H1 (cell line): ENCODE measurements at regions not wholly inside any gene's neighbourhood (a gene's known extent, or its start where the extent isn't known, plus 50 kb on each side); places are given as distances from the start of the nearest gene placed in this dataset.

ENCODE experiments used
- CTCF ChIA-PET: fragments of 300-600 bp; sonication (Branson Sonifier 250); formaldehyde crosslinking; loops from one replicate; lab custom pipeline; 2021; ENCODE audit not compliant: partially characterized antibody; lab: Charles Lee
- POLR2A ChIA-PET: fragments of 300-600 bp; sonication (Branson Sonifier 250); formaldehyde crosslinking; loops from one replicate; lab custom pipeline; 2021; ENCODE audit warnings: inconsistent platforms; ENCODE audit not compliant: partially characterized antibody; lab: Charles Lee
- DNase-seq, 2 experiments: peaks; one replicate each; pipeline versions ENCODE4 v3.0.0 to v3.0.0-alpha.2; 2010 to 2022; ENCODE audit warnings: low spot score in 2 of 2, low read depth in 1 of 2, mixed read lengths in 1 of 2
- FAIRE-seq: peaks from 2 replicates; lab custom pipeline; 2011; peaks lifted over from hg19 to GRCh38; lab: Jason Lieb, UNC
- H2AFZ ChIP-seq: 2 replicates; pipeline ENCODE4 v1.8.1; 2012; ENCODE audit warnings: low read length, inconsistent platforms
- H2AK5ac ChIP-seq: 2 replicates; pipeline ENCODE4 v1.6.1; 2013; ENCODE audit warnings: low read depth, low read length
- H2BK120ac ChIP-seq: replicated peaks from 2 replicates; pipeline ENCODE3; 2013; ENCODE audit warnings: low read depth, low read length, inconsistent platforms
- H2BK12ac ChIP-seq: 2 replicates; pipeline ENCODE4 v1.6.1; 2013; ENCODE audit warnings: low read depth, low read length
- H2BK15ac ChIP-seq: 2 replicates; pipeline ENCODE4 v1.6.1; 2013; ENCODE audit warnings: low read length
- H2BK20ac ChIP-seq: 2 replicates; pipeline ENCODE4 v1.6.1; 2013; ENCODE audit warnings: low read length
- H2BK5ac ChIP-seq: 2 replicates; pipeline ENCODE4 v1.6.1; 2013; ENCODE audit warnings: low read depth, low read length
- H3K14ac ChIP-seq: 2 replicates; pipeline ENCODE4 v1.6.1; 2013; ENCODE audit warnings: inconsistent platforms; ENCODE audit not compliant: insufficient read length
- H3K18ac ChIP-seq: 2 replicates; pipeline ENCODE4 v1.6.1; 2013; ENCODE audit warnings: low read length; ENCODE audit errors: extremely low read depth
- H3K23ac ChIP-seq: 2 replicates; pipeline ENCODE4 v1.6.1; 2013; ENCODE audit warnings: inconsistent platforms; ENCODE audit not compliant: insufficient read length
- H3K23me2 ChIP-seq: 2 replicates; pipeline ENCODE4 v1.6.1; 2013; ENCODE audit warnings: low read depth, low read length
- H3K27ac ChIP-seq: 2 replicates; pipeline ENCODE4 v1.6.1; 2011; ENCODE audit warnings: low read depth, low read length, inconsistent platforms
- H3K27me3 ChIP-seq, 4 experiments: replicated peaks in 1 of 4; 1 replicate in 1 of 4; 2 replicates in 3 of 4; pipeline versions ENCODE4 v1.6.1 to v1.8.1; 2011 to 2013; ENCODE audit warnings: low read length in 3 of 4, mild to moderate bottlenecking in 3 of 4, inconsistent platforms in 2 of 4, mixed read lengths in 2 of 4, moderate library complexity in 1 of 4; ENCODE audit not compliant: control insufficient read depth in 3 of 4, insufficient read depth in 3 of 4; ENCODE audit errors: extremely low read depth in 1 of 4
- H3K36me3 ChIP-seq, 4 experiments: 2 replicates each; pipeline versions ENCODE4 v1.6.1 to v1.8.1; 2011 to 2013; ENCODE audit warnings: mild to moderate bottlenecking in 4 of 4, low read length in 3 of 4, moderate library complexity in 2 of 4, control low read depth in 1 of 4, inconsistent platforms in 1 of 4; ENCODE audit not compliant: insufficient read depth in 4 of 4, control insufficient read depth in 2 of 4
- H3K4ac ChIP-seq: replicated peaks from 2 replicates; pipeline ENCODE3; 2013; ENCODE audit warnings: low read length, low read depth, mixed read lengths, inconsistent platforms; ENCODE audit not compliant: insufficient read length
- H3K4me1 ChIP-seq, 4 experiments: replicated peaks in 1 of 4; 1 replicate in 1 of 4; 2 replicates in 3 of 4; pipeline versions ENCODE4 v1.6.1 to v1.8.1; 2011 to 2013; ENCODE audit warnings: low read length in 3 of 4, inconsistent platforms in 2 of 4, mixed read lengths in 1 of 4; ENCODE audit not compliant: insufficient read depth in 4 of 4, control insufficient read depth in 3 of 4
- H3K4me2 ChIP-seq, 2 experiments: 2 replicates each; pipeline versions ENCODE4 v1.6.1 to v1.8.1; 2011 to 2013; ENCODE audit warnings: low read depth in 2 of 2, low read length in 2 of 2, control low read depth in 1 of 2, inconsistent platforms in 1 of 2, mild to moderate bottlenecking in 1 of 2; ENCODE audit not compliant: insufficient read depth in 1 of 2
- H3K4me3 ChIP-seq, 4 experiments: fragments of 200-600, 300-600 bp in 1 of 4; sonication (generic), shearing (Covaris generic), sonication (Bioruptor Twin) in 1 of 4; 2 replicates each; pipeline versions ENCODE4 v1.5.1 to v1.8.1; 2011 to 2016; ENCODE audit warnings: low read length in 4 of 4, low read depth in 3 of 4, control low read depth in 2 of 4, inconsistent platforms in 2 of 4, mild to moderate bottlenecking in 2 of 4, mixed read lengths in 1 of 4, moderate library complexity in 1 of 4; ENCODE audit not compliant: insufficient read depth in 2 of 4; ENCODE audit errors: extremely low read depth in 1 of 4
- H3K56ac ChIP-seq: replicated peaks from 2 replicates; pipeline ENCODE3; 2013; ENCODE audit warnings: low read depth, mild to moderate bottlenecking, mixed read lengths, low read length, inconsistent platforms; ENCODE audit not compliant: insufficient read length
- H3K79me1 ChIP-seq: 2 replicates; pipeline ENCODE4 v1.6.1; 2013; ENCODE audit warnings: low read depth, low read length, control low read depth
- H3K79me2 ChIP-seq, 2 experiments: 2 replicates each; pipeline versions ENCODE4 v1.6.1 to v1.8.1; 2012 to 2013; ENCODE audit warnings: low read length in 2 of 2, mild to moderate bottlenecking in 2 of 2, inconsistent platforms in 1 of 2; ENCODE audit not compliant: insufficient read depth in 2 of 2, control insufficient read depth in 1 of 2
- H3K9ac ChIP-seq, 4 experiments: replicated peaks in 1 of 4; 1 replicate in 1 of 4; 2 replicates in 3 of 4; pipeline versions ENCODE4 v1.6.1 to v1.8.1; 2011 to 2013; ENCODE audit warnings: low read depth in 3 of 4, low read length in 3 of 4, control low read depth in 2 of 4, mild to moderate bottlenecking in 2 of 4, moderate library complexity in 2 of 4, inconsistent platforms in 1 of 4; ENCODE audit errors: extremely low read depth in 1 of 4
- H3K9me3 ChIP-seq, 2 experiments: 2 replicates each; pipeline versions ENCODE4 v1.6.1 to v1.8.1; 2012 to 2013; ENCODE audit warnings: mild to moderate bottlenecking in 2 of 2, moderate library complexity in 2 of 2, control low read depth in 1 of 2, inconsistent platforms in 1 of 2, low read depth in 1 of 2, low read length in 1 of 2, mixed read lengths in 1 of 2; ENCODE audit not compliant: insufficient read depth in 2 of 2
- H4K20me1 ChIP-seq, 2 experiments: replicated peaks in 1 of 2; 2 replicates each; pipeline versions ENCODE3 to v1.8.1; 2011 to 2013; ENCODE audit warnings: inconsistent platforms in 2 of 2, low read length in 2 of 2, mild to moderate bottlenecking in 1 of 2; ENCODE audit not compliant: insufficient read depth in 2 of 2, control insufficient read depth in 1 of 2
- H4K5ac ChIP-seq: 2 replicates; pipeline ENCODE4 v1.6.1; 2013; ENCODE audit warnings: low read length, low read depth, mixed read lengths, inconsistent platforms; ENCODE audit not compliant: insufficient read length
- H4K8ac ChIP-seq: 2 replicates; pipeline ENCODE4 v1.8.0; 2013; ENCODE audit warnings: mild to moderate bottlenecking, moderate library complexity, low read length, inconsistent platforms; ENCODE audit not compliant: insufficient read depth; ENCODE audit errors: extremely low read depth
- H4K91ac ChIP-seq: replicated peaks from 2 replicates; pipeline ENCODE3; 2013; ENCODE audit warnings: low read length, mixed read lengths, inconsistent platforms; ENCODE audit not compliant: insufficient read length
- ATF2 ChIP-seq: IDR thresholded peaks from 2 replicates; pipeline ENCODE4 v1.6.1; 2012; ENCODE audit warnings: low read length, inconsistent platforms
- CHD1 ChIP-seq: IDR thresholded peaks from 2 replicates; pipeline ENCODE4 v1.6.1; 2012; ENCODE audit warnings: low read depth, low read length, improper control_type of control experiment
- EP300 ChIP-seq, 2 experiments: IDR thresholded peaks; 1 replicate in 1 of 2; 2 replicates in 1 of 2; pipeline ENCODE4 v1.6.1; 2011 to 2012; ENCODE audit warnings: low read depth in 2 of 2, low read length in 2 of 2, mild to moderate bottlenecking in 2 of 2, borderline replicate concordance in 1 of 2, inconsistent platforms in 1 of 2, moderate library complexity in 1 of 2
- HDAC2 ChIP-seq, 2 experiments: fragments of 300-600 bp in 1 of 2; sonication (generic) in 1 of 2; IDR thresholded peaks; 2 replicates each; pipeline ENCODE4 v1.6.1; 2011 to 2012; ENCODE audit warnings: low read depth in 2 of 2, low read length in 2 of 2, mild to moderate bottlenecking in 2 of 2, moderate library complexity in 2 of 2, borderline replicate concordance in 1 of 2, inconsistent platforms in 1 of 2
- POLR2AphosphoS5 ChIP-seq: IDR thresholded peaks from 2 replicates; pipeline ENCODE4 v1.6.1; 2011; ENCODE audit warnings: low read depth, low read length
- RBBP5 ChIP-seq: IDR thresholded peaks from 2 replicates; pipeline ENCODE4 v1.7.1; 2012; ENCODE audit warnings: low read depth, mild to moderate bottlenecking, inconsistent platforms, low read length, moderate library complexity, borderline replicate concordance
- RFX5 ChIP-seq: IDR thresholded peaks from 2 replicates; pipeline ENCODE4 v1.6.1; 2011; ENCODE audit warnings: low read depth, low read length, improper control_type of control experiment, borderline replicate concordance
- RNF2 ChIP-seq: fragments of 200-900, 300-1000 bp; sonication (generic); IDR thresholded peaks from 2 replicates; pipeline ENCODE4 v1.7.1; 2016; ENCODE audit warnings: borderline replicate concordance, low read depth, mild to moderate bottlenecking, antibody characterized with exemption, low read length; ENCODE audit not compliant: poor library complexity, severe bottlenecking; ENCODE audit errors: missing control alignments
- RXRA ChIP-seq: IDR thresholded peaks from 2 replicates; pipeline ENCODE4 v1.6.1; 2011; ENCODE audit warnings: low read depth, mild to moderate bottlenecking, low read length, moderate library complexity; ENCODE audit not compliant: insufficient read depth
- TEAD4 ChIP-seq: IDR thresholded peaks from 2 replicates; pipeline ENCODE4 v1.6.1; 2012; ENCODE audit warnings: low read depth, low read length, inconsistent platforms, mixed read lengths
- YY1 ChIP-seq: IDR thresholded peaks from 2 replicates; pipeline ENCODE4 v1.6.1; 2011; ENCODE audit warnings: low read depth, mild to moderate bottlenecking, low read length
- WGBS, 2 experiments: shearing (Covaris generic) in 1 of 2; methylation state at CpG; one replicate each; pipeline versions ENCODE4 v1.1.6 to v1.1.7; 2013 to 2015; ENCODE audit warnings: low lambda C conversion rate in 2 of 2, mixed read lengths in 2 of 2, inconsistent platforms in 1 of 2, low coverage in 1 of 2, missing lambda C conversion rate in 1 of 2; ENCODE audit not compliant: insufficient replicate concordance in 2 of 2, insufficient coverage in 1 of 2, insufficient read length in 1 of 2; ENCODE audit errors: extremely low coverage in 1 of 2, missing lambda C conversion rate in 1 of 2; 5-methylcytosine and 5-hydroxymethylcytosine counted together
- TF ChIP-seq, protein P1 (sequence below): IDR thresholded peaks from 2 replicates; pipeline ENCODE4 v1.6.1; 2012; ENCODE audit warnings: inconsistent platforms

DNA sequence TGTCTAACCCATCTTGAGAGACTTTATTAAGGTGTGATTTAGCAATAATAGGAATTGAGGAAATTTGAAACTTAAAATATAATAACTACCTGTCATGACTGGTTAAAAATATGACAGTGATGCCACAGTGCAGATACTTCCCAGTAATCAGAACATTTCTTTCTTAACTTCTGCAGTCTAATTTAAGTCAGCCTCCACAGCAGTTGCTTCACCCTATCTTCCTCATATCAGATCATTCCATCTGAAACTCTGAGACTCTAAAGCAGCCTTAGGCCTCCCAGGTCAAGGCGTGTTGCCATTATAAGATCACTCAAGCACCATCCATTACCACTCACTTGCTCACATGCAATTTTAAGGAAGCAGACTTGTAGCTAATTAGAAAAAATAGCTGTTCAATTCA is 302.2 kb downstream of the AASDHPPT start:
- Histone ChIP-seq H4K8ac (no peak overlapping the region), H3K4ac (no peak overlapping the region), H3K23ac (no peak overlapping the region), H3K4me1 (peaks cover 0 to 2% (median 0%) of the 10 kb centered on the region in 4 experiments; a peak in 1 of 7 replicates), H2AK5ac (no peak overlapping the region), H3K36me3 (no peaks in the 10 kb centered on the region), H3K4me2 (no peak overlapping the region), H2BK12ac (no peak overlapping the region), H2BK20ac (no peak overlapping the region), H4K91ac (no peak overlapping the region), H2BK5ac (no peak overlapping the region), H2BK120ac (no peak overlapping the region), H4K5ac (no peak overlapping the region), H3K4me3 (no peak overlapping the region), H3K56ac (no peak overlapping the region), H3K14ac (no peak overlapping the region), H3K9me3 (no peaks in the 10 kb centered on the region), H3K18ac (no peak overlapping the region), H3K79me1 (no peaks in the 10 kb centered on the region), H2AFZ (no peak overlapping the region), H2BK15ac (no peak overlapping the region), H3K27ac (no peak overlapping the region), H4K20me1 (no peaks in the 10 kb centered on the region), H3K23me2 (no peaks in the 10 kb centered on the region), H3K27me3 (no peaks in the 10 kb centered on the region), H3K9ac (no peak overlapping the region), H3K79me2 (no peaks in the 10 kb centered on the region)
- no peak for FAIRE-seq
- POLR2A ChIA-PET: interaction anchor here (0.6 kb wide), 1 partner anchor 565 kb away, joined by 3 read pairs; no protein-coding TSS in a partner anchor
- WGBS, 2 experiments: 90% methylated on average over 1 of the region's 1 CpG; no CpG with 5 or more reads in 1 of the 2 experiments
- CTCF ChIA-PET: interaction anchor here (0.7 to 1.6 kb wide), 4 partner anchors 13 to 280 kb away, joined by 3 to 4 read pairs (median 3); no protein-coding TSS in a partner anchor
- no peak for DNase-seq
- TF ChIP-seq RXRA (no peak), EP300 (IDR thresholded peaks at IDR 0.05; ENCODE audit: borderline replicate concordance in 1 of 2, low read depth in 2 of 2, low read length in 2 of 2) (no peak), HDAC2 (IDR thresholded peaks at IDR 0.05; ENCODE audit: borderline replicate concordance in 1 of 2, low read depth in 2 of 2, low read length in 2 of 2) (no peak), YY1 (no peak), RNF2 (no peak), TEAD4 (no peak), ATF2 (no peak), RFX5 (no peak), RBBP5 (no peak), CHD1 (no peak), POLR2AphosphoS5 (no peak)
- TF ChIP-seq, protein P1, sequence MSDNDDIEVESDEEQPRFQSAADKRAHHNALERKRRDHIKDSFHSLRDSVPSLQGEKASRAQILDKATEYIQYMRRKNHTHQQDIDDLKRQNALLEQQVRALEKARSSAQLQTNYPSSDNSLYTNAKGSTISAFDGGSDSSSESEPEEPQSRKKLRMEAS: no peak
